HG02973 (cell line): ENCODE measurements at regions not wholly inside any gene's neighbourhood (a gene's known extent, or its start where the extent isn't known, plus 50 kb on each side); places are given as distances from the start of the nearest gene placed in this dataset.

Source experiments
- ATAC-seq: cut with Tn5 transposase; IDR thresholded peaks from one replicate; pipeline ENCODE4 v1.9.1; 2021; ENCODE audit warnings: moderate library complexity; ENCODE audit not compliant: unreplicated experiment

- no peak for ATAC-seq
These were observed 56.6 kb upstream of the CCL2 start for GRCh38 chr17:34198519-34198918.

- ATAC-seq = no peak
These were observed 55.6 kb upstream of the CCL2 start for GRCh38 chr17:34199454-34199853.

GRCh38 chr17:34199932-34200534 lies 55.1 kb upstream of the CCL2 start:
- no peak for ATAC-seq

- no peak for ATAC-seq
These were observed 53.9 kb upstream of the CCL2 start for GRCh38 chr17:34201225-34201624.

GRCh38 chr17:34201767-34202166 lies 53.3 kb upstream of the CCL2 start:
- ATAC-seq = no peak

GRCh38 chr17:34203018-34203638 lies 52.0 kb upstream of the CCL2 start:
- ATAC-seq = no peak

GRCh38 chr17:34204402-34204801 lies 50.7 kb upstream of the CCL2 start:
- ATAC-seq = no peak
